Right forelimb (tissue), 1 donor: ENCODE measurements at regions not wholly inside any gene's neighbourhood (a gene's known extent, or its start where the extent isn't known, plus 50 kb on each side); places are given as distances from the start of the nearest gene placed in this dataset.

Experiments
- DNase-seq: peaks from one replicate; pipeline ENCODE4 v3.0.0-alpha.2; 2018

DNA sequence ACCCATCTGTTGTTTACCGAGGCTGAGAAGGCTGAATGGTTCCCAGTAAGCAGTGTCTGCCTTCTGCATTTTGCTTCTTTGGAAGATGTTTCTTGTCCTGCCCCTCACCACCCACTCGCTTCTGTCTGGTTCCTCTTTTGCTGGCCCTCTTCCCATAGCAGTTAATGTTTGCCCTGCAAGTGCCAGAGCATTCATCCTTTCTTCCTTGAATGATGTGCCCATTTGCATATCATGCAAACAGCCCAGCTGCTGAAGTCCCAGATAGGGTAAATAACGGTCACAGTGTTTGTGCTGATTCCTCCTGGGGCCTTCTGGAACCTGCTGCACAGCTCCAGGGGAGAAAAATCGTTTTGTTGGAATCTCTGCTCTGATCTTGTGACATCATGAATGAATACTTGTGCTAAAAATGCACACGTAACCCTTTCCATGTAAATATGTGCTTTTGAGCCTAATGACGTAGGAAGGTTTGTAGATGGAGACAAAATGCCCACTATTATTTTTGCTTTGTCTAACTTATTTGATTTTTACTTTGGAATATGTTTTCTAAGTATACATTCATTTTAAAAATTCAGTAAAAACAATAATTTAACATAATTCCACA, 381.0 kb downstream of the SOX2 start:
- DNase-seq: no peak

DNA sequence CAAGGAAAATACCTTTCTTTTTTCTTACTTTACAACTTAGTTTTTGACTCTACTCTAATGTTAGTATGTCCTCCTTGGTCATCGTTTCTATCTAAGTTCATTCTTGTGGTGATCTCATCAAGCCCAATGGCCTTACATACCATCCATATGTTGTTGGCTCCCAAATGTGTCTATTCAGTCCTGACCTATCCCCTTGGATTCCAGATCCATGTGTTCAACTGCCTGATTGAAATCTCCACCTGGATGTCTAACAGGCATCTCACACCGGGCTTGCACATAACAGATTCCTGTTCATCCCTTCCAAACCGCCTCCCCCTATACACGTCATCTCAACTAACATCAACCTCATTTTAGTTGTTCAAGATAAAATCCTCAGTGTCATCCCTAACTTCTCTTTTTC, 382.6 kb downstream of the SOX2 start:
- no peak for DNase-seq

DNA sequence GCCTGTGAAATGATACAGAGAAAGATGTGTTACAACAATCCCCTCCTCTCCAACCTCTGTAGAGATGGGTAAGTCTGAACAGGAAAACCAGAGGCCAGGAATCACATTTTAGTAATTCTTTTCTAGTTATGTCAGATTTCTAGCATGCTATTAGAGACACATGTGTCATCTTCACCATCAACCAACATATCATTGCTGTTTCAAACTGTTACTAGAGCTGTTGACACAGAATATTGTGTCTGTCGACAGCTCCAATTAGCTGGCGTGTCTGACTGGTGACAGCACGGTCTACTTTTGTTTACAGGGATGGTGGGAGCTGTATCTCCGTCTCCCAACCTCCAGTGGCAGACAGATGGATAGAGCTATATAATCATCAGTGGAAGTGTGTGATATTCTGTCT, 393.2 kb downstream of the SOX2 start:
- DNase-seq: no peak

DNA sequence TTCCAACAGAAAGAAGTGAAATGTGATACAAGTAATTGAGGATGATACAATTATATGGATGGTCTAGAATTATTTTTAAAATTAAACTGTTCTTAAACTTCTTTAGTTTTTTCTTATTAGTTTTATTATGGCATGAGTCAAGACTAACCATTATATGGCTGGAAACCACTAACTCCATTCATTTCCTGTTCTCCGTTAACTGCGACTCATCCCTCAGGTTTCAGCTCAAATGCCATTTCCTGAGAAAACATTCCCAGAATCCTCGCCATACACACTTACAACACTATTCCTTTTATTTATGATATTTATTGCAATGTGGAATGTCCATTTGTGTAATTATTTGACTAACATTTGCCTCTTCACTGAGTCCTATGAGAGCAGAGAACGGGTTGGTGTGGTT, 394.1 kb downstream of the SOX2 start:
- DNase-seq: no peak

DNA sequence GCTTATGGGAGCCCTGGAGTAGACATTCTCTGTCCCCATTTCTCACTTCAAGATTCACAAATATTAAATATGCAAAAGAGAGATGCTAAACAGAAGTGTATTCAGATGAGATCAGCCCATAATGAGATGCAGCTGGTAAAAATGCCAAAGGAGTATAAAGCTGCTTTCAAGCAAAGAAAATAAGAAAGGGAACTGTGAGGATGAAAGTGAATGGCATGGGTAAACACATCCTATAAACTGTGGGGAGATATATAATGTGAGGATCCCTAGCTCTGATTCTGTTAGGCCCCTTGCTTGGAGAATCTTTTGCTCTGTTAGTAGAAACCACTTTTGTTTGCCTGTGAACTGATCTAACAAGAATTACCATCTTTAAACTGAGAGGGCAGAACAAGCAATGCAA, 396.6 kb downstream of the SOX2 start:
- no peak for DNase-seq

DNA sequence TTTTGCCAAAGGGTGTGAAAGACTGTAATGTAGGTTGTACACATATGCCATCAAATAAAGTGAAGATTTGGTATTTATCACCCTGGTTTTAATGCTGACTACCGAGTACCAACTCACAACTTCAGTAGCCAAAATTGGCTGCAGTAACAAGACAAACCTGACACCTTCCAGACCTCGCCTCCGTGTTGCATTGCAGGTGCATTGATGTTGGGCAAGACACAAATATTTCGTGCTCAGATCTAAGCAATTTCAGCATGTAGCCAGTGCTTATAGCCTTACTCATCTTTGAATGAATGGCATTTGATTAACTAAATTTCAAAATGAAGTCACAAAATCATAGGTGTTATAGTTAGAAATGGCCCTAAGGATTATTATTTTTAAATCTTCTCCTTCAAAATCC, 400.2 kb downstream of the SOX2 start:
- no peak for DNase-seq

DNA sequence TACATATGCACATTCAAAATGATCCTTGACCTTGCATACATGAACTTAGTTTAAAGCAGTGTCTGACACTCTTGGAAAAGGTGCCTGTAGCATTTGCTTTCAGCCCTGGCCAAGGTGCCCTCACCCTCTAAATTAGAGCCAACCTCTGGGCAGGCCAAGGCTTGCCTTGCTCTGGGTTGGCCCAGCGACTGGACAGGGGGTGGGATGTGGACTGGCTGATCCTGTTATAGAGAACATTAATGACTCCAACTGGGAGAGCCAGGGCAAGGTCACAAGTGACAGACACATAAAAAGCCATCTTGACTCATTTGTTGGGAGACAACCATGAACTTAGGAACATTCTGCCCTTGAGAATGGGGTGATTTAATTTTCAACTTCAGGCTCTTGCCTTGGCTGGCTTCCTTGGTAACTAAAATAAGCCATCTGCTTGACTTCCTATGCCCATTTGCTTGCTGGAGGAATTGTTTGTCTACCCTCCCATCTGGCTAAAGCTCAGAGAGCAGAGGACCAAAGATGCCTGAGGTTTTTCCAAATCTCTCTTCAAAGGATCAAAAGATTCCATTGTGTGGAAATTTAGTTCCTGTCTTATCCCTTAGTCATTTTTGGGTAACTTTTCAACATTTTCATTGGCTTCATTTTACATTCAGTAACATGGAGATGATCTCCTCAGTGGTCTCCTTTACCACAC, 403.7 kb downstream of the SOX2 start:
- no peak for DNase-seq

DNA sequence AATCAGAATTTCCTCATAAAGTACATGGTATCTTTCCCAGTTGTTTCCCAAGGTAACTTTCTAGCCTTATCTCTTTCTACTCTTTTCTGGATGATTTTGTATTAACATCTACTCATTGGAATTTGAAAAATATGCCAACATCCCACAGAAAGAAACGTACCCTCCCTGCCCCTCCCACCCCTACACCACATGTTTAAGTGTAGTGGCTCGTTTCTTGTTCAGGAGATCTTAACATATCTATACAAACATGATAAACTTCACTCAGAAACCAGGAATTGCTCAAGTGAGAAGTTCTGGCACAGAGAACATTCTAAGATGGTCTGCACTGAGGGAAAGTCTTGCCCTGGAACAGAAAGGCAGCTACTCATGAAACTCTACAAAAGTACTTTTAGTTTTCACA, 404.7 kb downstream of the SOX2 start:
- no peak for DNase-seq

DNA sequence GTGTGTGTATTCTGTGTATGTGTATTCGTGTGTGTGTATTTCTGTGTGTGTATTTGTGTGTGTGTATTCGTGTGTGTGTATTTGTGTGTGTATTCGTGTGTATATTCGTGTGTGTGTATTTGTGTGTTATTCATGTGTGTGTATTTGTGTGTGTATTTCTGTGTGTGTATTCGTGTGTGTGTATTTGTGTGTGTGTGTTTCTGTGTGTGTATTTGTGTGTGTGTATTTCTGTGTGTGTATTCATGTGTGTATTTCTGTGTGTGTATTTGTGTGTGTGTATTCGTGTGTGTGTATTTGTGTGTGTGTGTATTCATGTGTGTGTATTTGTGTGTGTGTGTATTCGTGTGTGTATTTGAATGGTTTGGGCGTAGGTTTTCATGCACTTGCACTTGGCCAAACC, 405.4 kb downstream of the SOX2 start:
- DNase-seq: no peak

DNA sequence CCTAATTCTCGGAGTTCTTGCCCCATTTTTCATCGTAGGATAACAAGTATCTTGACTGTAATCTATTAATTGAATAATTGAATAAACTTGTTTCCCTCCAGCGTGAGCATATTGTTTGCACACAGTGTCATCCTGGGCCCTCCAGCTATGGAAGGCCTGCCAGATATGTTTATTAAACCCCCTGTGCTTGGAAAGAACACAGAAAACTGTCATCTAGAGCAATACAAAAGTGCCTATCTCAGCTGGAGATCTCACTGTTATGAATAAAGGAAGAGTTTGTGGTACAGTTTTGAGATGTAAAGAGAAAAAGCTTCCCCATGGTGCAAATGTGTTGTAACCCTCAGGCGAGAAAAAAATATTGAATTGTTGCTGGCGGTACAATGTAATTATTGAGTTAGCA, 405.9 kb downstream of the SOX2 start:
- DNase-seq: no peak

DNA sequence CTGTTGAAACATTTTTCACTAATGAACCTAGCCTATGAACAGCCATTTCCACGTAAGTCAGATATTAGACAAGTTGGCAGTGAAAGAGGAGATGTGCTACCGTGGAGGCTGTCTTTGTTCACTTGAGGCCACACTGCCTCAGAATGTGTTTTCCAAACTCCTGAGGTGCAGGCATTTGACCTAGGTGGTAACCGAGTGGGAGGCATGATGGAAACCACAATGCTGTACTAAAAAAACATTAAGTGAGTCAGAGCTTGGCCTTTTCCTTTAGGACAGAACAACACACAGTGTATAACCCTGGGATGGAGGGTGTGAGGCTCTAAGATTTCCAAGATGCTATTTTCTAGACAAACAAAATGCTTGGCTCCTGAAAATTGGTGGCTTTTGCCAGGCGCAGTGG, 406.3 kb downstream of the SOX2 start:
- no peak for DNase-seq

DNA sequence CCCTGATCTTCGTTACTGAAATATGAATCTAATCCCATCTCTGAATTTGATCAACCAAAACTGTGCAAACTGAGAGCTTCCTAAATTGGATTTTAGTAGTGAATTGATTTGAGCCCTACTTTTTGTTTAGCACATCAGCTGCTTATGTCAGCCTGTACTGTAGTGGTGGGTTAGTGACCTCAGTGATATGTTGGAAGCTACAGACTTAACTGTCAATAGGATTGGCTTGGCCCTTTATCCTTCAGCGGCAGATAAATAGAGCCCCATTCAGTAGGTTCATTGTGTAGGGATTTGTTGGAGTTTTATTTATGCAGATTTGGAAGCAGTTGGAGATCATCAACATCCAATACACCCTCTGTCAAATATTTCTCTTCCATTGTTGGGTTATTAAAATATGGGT, 409.7 kb downstream of the SOX2 start:
- no peak for DNase-seq

DNA sequence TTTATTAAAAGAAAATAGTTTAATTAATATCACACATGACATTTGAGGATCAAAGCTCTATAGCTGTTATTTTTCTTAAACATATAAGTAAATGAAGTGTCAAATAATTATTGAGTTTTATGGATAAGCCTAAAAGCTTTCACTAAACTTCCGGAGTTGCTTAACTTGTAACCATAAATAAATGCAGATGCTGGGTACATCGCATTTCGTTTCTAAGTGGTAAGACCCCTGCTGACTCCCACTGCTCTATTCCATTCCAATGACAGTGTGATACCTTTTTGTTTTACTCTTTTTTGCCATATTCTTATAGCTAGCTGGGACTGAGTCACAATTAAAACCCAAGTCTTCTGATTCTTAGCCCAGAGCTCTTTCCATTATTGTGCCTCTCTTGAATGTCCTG, 411.1 kb downstream of the SOX2 start:
- DNase-seq: no peak

DNA sequence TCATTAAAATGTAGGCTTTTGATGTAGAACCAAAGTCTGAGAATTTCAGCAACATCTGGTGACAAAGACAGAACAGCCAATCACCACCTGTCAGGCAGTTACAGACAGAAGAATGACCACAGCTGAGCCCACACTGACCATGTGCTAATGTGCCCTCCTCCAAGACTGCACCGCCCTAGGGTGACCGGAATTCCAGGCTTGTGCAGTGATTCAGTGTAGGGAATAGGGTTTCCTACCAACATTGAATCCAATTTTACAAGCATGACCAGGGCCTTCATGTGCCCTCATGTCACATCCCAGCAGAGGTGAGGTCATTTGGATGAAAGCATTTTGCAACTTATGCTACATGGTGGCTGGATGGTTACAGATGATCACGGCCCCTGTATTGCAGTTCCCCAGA, 412.5 kb downstream of the SOX2 start:
- no peak for DNase-seq

DNA sequence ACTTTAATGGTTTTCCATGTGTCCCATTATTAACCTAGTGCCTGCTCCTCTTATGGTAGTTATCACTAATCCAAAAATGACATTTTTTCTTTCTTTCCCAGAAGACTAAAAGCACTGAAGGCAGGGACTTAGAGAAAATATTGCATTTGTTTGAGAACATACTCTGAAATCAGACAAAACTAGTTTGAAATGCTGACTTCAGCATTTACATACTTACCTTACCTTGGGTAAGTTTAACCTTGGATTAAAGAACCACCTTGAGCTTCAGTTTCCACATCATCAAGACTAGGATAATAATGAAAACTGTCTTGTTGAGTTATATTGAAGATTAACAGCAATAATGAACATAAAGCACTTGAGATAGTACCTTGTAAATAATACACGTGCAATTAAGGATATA, 413.0 kb downstream of the SOX2 start:
- DNase-seq: no peak

DNA sequence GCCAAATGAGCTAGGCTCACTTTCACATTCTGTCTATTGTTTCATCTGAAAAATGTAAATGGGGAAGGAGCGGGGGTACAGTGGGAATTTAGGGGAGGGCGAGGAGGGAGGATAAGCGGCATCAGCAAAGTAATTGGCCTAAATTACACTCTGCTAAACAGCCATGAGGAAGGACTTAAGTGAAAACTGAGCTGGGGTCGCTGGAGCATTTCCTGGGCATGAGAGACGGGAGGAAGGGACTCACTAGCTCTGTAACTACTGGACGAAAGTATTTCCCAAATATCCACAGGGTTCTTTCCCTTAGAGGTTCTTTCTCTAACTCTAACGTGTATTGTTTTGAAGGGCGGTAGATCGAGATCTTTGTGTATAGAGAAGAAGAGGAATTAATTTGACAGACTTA, 418.0 kb downstream of the SOX2 start:
- no peak for DNase-seq

DNA sequence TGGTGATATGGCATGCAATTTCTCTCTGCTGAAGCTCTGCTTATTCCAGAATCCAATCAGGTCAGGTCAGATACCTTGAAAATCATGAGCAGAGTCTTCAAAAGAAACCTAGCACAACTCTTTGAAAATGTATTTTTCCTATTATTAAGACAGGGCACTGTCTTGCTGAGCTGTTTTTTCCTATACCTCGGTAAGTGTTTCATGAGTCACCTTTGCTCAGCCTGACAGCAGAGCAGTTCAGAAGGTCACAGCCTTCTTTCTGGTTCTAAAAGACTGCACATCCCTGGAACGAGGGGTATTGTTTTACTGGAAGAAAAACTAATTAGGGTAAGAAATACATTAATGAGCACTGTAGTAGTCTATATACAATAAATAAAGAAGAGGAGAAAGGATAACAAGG, 422.0 kb downstream of the SOX2 start:
- no peak for DNase-seq

DNA sequence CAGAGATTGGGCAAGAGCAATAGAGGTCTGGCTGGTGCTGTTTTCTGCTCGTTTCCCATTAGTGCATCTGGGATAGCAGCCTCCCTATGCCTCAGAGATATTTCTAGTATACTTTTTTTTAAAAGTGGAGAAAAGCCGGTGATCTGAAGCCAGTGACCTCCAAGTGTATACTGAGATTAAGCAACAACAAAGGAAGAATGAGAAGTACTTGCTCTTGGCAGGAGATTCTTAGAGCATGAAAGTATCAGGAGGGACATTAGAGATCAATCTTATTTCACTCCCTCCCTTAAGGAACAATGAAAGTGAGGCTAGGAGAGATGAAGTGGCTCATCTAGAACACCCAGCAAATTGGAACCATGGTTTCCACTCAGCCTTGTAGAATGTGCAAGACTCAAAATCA, 423.3 kb downstream of the SOX2 start:
- no peak for DNase-seq

DNA sequence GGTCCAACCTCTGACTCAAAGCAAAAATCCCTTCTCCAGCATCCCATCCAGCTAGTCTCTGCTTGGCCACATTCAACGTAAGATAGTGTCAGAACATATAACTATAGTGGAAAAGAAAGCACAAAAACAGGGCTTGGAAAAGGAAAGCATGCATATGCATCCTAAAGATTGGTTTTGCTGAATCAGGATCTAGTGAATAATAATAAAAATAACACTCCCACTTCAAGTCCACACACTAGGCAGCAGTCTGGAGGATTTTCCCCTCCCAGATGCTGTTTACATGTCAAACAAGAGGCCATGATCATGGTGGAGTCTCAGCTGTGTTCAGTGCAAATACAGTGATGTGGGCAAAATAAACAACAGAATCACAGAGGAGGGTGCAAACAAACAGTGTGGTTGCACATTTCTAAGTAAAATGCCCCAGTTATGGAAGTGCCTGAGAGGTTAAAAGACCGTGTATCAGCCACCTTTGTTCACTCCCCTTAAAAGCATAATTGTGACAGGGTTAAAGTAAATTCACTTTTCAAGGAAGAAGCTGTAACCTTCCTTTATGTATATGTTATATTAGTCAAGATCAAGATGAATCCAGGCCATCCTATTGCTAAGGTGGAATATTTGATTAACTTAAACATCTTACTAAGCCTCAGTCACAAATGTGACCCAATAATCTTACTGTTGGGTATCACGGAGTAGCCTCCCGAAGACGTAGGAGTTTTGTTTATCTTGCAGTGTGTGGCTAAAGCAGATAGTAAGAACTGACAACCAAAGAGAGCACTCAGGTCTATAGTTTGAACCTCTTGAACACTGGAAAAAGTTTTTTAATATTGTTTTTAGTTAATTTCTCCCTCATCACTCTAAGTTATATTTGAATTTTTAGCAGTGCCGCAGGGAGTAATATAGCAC, 424.5 kb downstream of the SOX2 start:
- no peak for DNase-seq

DNA sequence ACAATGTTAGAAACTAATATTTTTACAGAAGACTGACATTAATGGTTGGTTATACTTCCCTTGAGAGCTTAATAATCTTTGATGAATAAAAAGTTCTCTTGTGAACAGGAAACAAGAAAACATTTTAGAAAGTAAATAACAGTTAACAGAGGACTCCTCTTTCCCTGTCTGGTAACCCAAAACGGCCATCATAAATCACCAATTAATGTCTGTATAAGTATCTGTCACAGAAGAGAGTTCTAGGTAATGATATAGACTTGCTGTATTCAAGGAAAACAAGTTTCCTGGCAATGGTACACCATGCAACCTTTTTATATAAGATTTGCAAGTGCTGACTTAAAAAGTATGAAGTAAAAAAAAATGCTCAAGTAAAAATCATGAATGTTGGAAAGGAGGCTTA, 426.7 kb downstream of the SOX2 start:
- DNase-seq: no peak

DNA sequence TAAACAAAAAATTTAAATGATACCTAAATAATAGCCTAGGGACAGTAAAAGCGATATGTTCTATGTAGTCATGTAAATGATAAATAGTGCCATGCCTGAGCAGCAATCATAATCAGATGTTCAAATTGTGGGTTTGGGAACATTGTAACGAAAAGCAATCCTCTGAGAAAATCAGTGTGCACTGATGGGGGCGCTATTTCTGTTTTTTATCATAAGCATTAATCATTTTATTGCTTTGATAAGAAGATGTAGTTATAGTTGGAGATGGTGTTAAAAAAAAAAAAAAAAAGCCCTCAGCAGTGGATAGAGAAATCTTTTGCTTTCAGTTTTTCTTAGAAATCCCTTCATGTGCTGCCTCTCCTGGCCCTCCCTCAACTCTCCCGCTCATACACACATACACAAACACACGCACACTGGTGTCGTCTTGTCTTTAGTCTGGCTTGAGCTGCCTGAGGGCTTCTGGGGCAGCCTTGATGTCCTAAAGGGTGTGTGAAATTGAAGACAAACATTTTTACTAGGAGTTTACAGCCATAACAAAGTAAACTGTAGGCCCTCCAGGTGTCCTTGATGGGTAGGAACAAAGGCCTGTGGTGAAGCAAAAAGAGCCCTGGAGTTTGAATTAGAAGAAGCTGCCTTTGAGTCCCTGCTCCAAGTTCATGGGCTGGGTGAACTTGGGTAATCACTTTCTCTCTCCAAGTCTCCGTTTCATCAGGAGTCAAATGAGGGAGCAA, 428.1 kb downstream of the SOX2 start:
- DNase-seq: no peak

DNA sequence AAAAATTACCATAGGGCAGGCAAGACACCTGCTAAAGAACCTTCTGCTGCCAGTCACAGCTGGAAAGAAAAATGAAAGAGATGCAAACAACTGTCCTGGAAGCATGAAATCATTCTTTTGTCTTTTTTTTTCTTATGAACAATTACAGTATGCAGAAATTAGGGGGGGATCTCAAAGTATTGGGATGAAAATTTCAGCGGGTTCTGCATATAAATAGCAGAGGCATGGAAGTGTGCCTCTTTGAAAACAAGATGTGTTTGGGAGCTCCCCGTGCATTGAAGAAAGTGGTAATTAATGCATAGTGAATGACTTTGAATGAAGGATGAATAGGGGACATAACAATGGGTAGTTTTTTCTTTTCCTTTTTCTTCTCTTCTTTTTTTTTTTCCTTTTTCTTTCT, 431.2 kb downstream of the SOX2 start:
- DNase-seq: no peak

DNA sequence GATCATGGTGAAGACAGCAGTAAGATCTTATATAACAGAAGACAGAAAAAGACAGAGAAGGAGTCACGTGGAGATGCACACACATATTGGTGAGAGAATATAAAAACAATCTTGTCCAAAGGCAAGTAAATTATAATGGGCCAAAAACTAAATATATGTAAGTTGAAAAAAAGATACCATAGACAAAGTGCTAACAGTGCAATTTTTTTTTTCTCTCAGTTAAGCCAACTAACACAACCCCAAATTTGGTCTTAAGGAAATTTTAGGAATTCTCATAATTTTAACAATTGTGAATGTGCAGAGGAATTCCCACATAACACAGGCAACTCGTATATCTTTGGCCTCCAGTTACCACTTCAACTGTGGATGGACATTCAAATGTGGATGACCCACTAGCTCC, 432.2 kb downstream of the SOX2 start:
- DNase-seq: no peak

DNA sequence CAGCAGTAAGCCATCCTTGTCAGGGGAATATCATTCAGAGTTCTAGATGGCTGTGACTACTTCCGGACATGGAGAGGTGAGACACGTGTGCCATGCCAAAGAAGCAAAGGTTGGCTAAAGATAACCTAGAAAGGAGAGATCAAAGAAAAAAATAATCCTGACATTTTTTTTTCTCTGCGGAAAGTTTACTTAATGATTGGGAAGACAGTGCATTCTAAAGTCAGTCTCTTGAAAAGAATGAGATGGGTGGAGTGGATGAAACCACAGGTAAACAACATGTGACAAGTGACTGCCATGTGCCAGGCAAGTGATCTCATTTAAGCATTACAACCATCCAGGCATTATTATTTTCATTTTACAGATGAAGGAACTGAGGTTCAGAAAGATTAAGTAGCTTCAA, 436.6 kb downstream of the SOX2 start:
- DNase-seq: no peak
